ENCODE measurements at regions not wholly inside any gene's neighbourhood (a gene's known extent, or its start where the extent isn't known, plus 50 kb on each side); places are given as distances from the start of the nearest gene placed in this dataset.

DNA sequence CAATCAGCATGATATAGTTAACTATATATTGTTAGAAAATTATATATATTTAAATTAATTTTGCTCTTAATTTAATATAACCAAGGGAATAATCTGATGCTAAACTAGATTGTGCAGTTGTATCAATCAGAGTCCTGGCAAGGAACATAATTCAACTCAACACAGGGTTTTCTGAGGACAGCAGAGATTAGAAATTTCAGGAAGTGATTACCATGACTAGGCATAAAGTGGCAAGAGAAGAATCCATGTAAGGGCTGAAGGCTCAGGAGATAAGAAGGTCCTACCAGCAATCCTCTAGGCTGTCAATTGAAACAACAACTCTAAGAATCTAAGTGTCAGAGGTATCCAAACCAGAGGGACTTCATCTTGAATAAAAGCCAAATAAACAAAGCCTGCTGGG, 807.8 kb downstream of the DSC3 start:
- Mint-ChIP-seq H3K4me3 (no peak overlapping the region), H3K9me3 (no peaks in the 10 kb centered on the region), H3K27ac (no peak overlapping the region), H3K36me3 (ENCODE audit: low read depth) (no peaks in the 10 kb centered on the region), H3K4me1 (ENCODE audit: low read depth) (no peaks in the 10 kb centered on the region), H3K27me3 (ENCODE audit: insufficient read depth) (no peaks in the 10 kb centered on the region)
- DNase-seq = no peak
- TF ChIP-seq CTCF (IDR thresholded peaks at IDR 0.05) = no peak

DNA sequence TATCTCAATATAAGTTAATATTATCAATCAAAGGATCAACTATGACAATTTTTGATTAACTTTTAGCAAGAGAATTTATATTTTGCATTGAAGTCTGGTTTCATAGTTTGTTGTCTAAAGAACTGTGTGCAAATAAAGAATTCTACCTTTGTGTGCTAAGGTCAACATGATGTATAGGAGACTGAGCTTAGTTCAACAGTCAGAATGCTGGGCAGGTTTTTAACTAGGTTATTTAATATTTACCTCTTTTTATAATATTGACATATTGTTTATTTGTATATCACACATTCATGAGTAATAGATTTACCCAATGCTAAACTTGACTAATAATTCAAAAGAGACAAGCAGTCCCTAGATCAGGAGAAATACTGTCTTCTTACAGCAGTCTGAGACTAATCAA, 831.4 kb downstream of the DSC3 start:
- peaks cover 5% of the 10 kb centered on the region for H3K9me3 Mint-ChIP-seq
- TF ChIP-seq CTCF (IDR thresholded peaks at IDR 0.05) = no peak

GRCh38 chr18:30208546-30208945, 834.0 kb downstream of the DSC3 start:
- Mint-ChIP-seq H3K27ac (no peak overlapping the region), H3K36me3 (ENCODE audit: low read depth) (no peaks in the 10 kb centered on the region), H3K4me3 (no peak overlapping the region), H3K27me3 (ENCODE audit: insufficient read depth) (no peaks in the 10 kb centered on the region), H3K4me1 (ENCODE audit: low read depth) (no peaks in the 10 kb centered on the region), H3K9me3 (peaks cover 5% of the 10 kb centered on the region)
- no peak for DNase-seq
- no peak for TF ChIP-seq CTCF (IDR thresholded peaks at IDR 0.05)

More for the DNA sequence above, 831.4 kb downstream of the DSC3 start:
- no peaks in the 10 kb centered on the region for H3K27me3 Mint-ChIP-seq (ENCODE audit: insufficient read depth)
- no peaks in the 10 kb centered on the region for H3K36me3 Mint-ChIP-seq (ENCODE audit: low read depth)
- DNase-seq = no peak
- H3K27ac Mint-ChIP-seq = no peak overlapping the region
- H3K4me3 Mint-ChIP-seq = no peak overlapping the region
- no peaks in the 10 kb centered on the region for H3K4me1 Mint-ChIP-seq (ENCODE audit: low read depth)

GRCh38 chr18:30192216-30192615, 850.3 kb downstream of the DSC3 start:
- Mint-ChIP-seq H3K27ac (no peak overlapping the region), H3K36me3 (ENCODE audit: low read depth) (no peaks in the 10 kb centered on the region), H3K4me3 (no peak overlapping the region), H3K27me3 (ENCODE audit: insufficient read depth) (no peaks in the 10 kb centered on the region; the same call in 1 of the 2 replicates), H3K9me3 (peaks cover 32% of the 10 kb centered on the region), H3K4me1 (ENCODE audit: low read depth) (no peaks in the 10 kb centered on the region)
- DNase-seq = no peak
- TF ChIP-seq CTCF (IDR thresholded peaks at IDR 0.05) = peak; percentile 17; the same call in 1 of the 2 replicates

DNA sequence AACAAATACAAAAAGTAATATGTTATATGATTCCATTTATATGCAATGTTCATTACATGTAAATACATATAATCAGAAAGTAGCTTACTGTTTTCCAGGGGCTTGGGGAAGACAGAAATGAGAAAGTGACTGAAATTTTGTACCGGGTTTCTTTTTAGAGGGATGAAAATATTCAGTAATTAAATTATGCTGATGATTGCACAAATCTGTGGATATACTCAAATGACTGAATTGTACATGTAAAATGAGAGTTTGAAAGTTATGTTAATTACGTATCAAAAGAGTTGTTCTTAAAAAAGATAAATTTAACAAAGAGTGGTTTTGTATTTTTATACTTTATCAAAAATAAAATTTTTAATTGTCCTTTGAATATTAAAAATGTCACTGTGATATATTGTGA, 856.3 kb downstream of the DSC3 start:
- TF ChIP-seq CTCF (IDR thresholded peaks at IDR 0.05) = no peak
- DNase-seq = no peak
- no peak overlapping the region for H3K4me3 Mint-ChIP-seq
- H3K4me1 Mint-ChIP-seq (ENCODE audit: low read depth) = no peaks in the 10 kb centered on the region
- H3K36me3 Mint-ChIP-seq (ENCODE audit: low read depth) = no peaks in the 10 kb centered on the region
- no peaks in the 10 kb centered on the region; the same call in 1 of the 2 replicates for H3K27me3 Mint-ChIP-seq (ENCODE audit: insufficient read depth)
- peaks cover 4% of the 10 kb centered on the region for H3K9me3 Mint-ChIP-seq
- H3K27ac Mint-ChIP-seq = no peak overlapping the region

DNA sequence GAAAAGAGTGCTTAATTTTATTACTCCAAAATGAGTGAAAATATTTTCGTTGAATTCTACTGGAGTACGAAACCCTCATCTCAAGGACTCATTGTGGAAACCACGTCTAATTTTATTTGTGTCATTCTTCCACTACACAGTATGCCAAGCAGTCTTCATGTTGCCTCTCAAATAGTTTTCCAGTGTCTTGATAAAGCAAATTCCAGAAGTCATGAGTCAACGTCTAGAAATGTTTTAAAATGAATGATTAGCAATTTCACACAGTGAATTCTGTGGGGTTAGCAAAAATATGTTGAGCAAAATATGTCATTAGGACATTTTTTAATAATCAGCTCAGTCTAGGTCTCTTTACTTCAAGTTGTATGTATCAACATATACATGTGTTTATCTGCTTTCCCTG, 865.5 kb downstream of the DSC3 start:
- DNase-seq = peak; percentile 17
- peaks cover 14% of the 10 kb centered on the region for H3K9me3 Mint-ChIP-seq
- no peaks in the 10 kb centered on the region; the same call in 1 of the 2 replicates for H3K27me3 Mint-ChIP-seq (ENCODE audit: insufficient read depth)
- TF ChIP-seq CTCF (IDR thresholded peaks at IDR 0.05) = no peak
- no peak overlapping the region for H3K27ac Mint-ChIP-seq
- H3K4me1 Mint-ChIP-seq (ENCODE audit: low read depth) = peaks cover 8% of the 10 kb centered on the region; the same call in 1 of the 2 replicates
- 0 out of 2 replicates have a peak, but pooled peaks cover 5% of the 10 kb centered on the region for H3K36me3 Mint-ChIP-seq (ENCODE audit: low read depth)
- H3K4me3 Mint-ChIP-seq = no peak overlapping the region

Measured in HFFc6 (cell line).